Stimulated activated CD4-positive, alpha-beta T cell treated with anti-CD3 and anti-CD28 coated beads, Interleukin-4, amount 100 ng/mL, for 1 hour (primary cell): ENCODE measurements at regions not wholly inside any gene's neighbourhood (a gene's known extent, or its start where the extent isn't known, plus 50 kb on each side); places are given as distances from the start of the nearest gene placed in this dataset.
"Not testable (repeated sequence)": the region's sequence is repeated elsewhere in the genome, so short reads cannot be mapped to it uniquely, and the experiment has no call there.

Experiments used
- DNase-seq: peaks from one replicate; pipeline ENCODE4 v3.0.0-alpha.2; 2020

- DNase-seq: no peak
Observed at GRCh38 chr16:64287655-64288528, 834.0 kb downstream of the CDH11 start.

DNA sequence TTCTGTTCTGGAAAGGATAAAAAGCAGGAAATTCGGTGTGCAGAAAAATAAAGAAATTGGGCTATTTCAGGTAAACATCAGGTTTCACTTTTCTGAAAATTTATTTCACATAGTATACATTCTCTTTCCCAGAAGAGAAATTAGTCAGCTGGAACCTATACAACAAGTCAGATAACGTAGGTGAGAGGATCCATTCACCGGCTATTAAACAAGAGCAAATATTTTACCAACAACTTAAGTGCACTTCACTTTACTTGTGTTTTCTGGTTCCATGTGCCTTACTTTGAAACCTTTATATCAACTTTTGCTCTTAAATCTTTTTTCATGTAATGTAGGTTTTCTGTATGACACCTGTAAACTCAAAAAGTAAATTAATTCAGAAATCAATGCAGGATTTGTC lies 839.7 kb downstream of the CDH11 start:
- no peak for DNase-seq

DNA sequence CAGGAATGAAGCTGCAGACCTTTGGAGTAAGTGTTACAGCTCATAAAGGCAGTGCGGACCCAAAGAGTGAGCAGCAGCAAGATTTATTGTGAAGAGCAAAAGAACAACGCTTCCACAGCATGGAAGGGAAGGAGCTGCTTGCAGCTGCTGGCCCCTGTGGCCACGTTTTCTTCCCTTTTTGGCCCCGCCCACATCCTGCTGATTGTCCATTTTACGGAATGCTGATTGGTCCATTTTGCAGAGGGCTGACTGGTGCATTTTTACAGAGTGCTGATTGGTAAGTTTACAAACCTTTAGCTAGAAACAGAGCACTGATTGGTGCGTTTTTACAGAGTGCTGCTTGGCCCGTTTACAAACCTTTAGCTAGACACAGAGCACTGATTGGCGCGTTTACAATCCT lies 841.5 kb downstream of the CDH11 start:
- no peak for DNase-seq

GRCh38 chr16:64278196-64278595 lies 843.7 kb downstream of the CDH11 start:
- DNase-seq: no peak

DNA sequence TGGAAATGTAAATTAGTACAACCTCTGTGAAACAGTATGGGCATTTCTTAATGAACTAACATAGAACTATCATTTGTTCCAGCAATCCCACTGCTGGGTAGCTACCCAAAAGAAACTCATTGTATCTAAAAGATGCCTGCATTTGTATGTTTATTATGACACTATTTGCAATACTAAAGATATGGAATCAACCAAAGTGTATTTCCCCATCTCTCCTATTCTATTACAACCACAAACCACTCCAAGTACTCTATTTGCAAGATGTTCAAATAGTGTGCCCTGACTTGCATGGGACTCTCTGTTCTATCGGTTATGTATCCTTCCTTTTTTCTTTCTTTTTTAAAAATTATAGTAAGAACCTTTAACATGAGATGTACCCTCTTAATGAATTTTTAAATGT lies 845.2 kb downstream of the CDH11 start:
- no peak for DNase-seq

GRCh38 chr16:64272028-64272427 lies 849.8 kb downstream of the CDH11 start:
- no peak for DNase-seq

DNA sequence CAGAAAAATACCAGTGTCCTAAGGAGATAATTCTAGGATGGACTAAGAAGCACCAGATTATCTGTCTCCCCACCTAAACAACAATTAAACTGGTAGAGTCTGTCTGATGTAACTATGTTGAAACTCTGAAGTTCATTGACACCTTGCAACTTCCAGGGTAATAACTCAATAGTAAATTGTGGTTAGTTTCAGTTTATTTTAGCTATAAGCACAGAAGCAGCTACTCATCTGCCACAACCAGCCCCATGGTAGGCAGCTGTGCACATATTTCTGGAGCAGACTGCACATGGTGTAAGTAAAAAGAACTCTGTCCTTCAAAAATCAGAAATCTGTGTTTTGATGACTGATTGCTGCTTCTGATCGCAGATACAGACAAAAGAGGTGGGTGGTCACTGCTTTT lies 852.1 kb downstream of the CDH11 start:
- no peak for DNase-seq

- no peak for DNase-seq
Observed at GRCh38 chr16:64265756-64266155, 856.1 kb downstream of the CDH11 start.

DNA sequence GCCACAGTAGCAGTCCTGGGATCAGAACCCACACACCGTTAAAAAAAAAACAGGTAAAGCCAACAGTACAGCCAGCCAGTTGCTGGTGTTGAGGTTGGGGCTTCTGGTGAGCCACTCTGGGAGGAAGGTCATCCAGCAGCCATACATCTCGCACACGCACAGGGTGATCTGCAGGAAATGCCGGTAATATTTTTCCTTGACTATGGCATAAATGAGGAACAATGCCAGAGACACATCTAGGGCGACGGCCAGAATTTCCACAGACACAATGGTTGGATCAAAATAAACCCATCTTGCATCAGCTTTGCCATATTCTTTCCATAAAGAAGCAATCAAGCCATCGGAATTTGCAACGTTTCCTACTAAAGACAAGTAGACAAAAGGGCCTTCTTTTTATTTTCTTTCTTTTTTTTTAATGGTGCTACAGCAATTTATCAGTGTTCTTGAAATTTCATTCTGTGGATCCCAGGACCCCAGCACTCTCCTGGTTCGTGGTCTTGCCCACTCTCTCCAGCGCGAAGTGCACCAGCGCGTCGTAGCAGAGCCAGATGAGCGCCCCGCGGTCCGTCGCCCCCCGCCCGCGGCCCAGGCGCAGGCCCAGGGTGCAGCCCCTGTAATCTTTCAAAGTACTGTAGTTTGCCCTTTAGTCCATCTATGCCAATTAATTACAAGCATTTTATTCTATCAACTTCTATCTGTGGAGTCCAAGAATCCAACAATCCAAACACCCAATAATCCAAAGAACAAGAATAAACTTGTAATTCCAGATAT lies 861.0 kb downstream of the CDH11 start:
- DNase-seq: not testable (repeated sequence)

GRCh38 chr16:64254443-64255367 lies 867.2 kb downstream of the CDH11 start:
- DNase-seq: no peak

DNA sequence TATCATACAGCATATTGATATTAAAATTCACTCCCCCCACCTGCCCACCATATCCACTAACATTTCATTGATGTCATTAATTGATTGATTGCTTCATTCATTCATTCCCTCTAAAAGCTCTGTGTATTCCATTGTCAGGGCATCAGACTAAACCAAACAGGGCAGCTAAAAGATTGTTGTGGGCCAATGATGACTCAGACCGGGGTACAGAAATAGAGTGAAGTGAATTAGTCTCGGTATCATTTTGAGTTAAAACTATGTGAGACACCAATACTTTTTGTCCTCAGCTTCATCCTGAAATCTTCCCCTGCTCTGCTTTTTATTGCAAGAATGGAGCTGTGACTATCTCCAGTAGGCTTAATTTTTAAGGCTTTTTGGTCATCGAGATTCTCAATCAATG lies 868.3 kb downstream of the CDH11 start:
- no peak for DNase-seq

DNA sequence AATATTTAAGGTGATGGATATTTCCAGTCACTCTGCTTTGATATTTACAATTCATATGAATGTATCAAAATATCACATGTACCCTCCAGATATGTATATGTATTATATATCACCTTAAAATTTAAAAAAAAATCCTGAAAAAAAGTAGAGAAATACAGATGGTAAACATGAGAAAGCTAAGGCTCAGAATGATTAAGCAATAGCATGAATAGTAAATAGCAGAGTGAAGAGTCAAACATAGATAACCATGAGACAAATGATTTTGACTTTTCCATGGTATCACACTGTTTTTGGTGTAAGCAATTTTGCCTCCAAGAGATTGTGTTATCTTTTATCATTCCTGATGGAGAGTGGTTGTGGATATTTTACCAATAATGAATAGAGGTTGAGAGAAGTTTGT lies 868.8 kb downstream of the CDH11 start:
- DNase-seq: no peak

GRCh38 chr16:64251742-64252141 lies 870.1 kb downstream of the CDH11 start:
- DNase-seq: no peak

GRCh38 chr16:64250866-64251265 lies 871.0 kb downstream of the CDH11 start:
- DNase-seq: no peak

DNA sequence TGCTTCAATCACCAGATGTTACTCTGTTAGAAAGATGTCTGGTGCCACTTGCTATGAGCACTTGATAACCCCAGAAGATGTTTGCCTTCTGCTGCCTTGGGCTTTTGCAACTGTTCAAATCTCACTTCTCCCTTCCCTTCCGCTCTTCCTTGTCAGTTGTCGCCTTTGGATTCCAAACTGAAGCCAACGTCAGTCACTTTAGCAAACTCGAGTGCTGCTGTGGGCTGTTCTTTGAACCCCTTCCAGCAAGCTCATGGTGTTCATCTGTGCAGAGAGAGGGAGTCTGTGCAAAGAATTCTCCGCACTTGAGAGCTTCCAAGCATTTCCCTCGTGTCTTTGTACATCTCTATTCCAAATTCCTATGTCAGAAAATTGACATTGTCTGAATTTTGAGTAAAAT lies 879.4 kb downstream of the CDH11 start:
- no peak for DNase-seq

DNA sequence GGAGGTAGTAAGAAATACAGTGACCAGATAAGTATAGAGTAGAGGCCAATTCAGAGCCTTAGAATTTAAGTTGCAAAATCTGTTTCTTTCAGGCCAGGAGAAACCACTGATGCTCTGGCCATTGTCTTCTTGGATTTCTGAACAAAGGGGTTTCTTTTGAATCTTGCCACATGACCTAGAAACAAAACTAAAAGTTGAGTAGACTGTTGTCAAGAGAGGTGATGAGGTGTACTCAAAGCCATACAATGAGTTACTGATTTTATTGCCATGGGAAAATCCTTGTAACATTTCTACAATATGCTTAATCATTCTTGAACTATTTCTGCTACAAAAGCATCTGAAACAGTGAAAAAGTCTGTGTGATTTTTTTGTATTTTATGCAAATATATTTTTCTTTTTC lies 881.3 kb downstream of the CDH11 start:
- DNase-seq: no peak

DNA sequence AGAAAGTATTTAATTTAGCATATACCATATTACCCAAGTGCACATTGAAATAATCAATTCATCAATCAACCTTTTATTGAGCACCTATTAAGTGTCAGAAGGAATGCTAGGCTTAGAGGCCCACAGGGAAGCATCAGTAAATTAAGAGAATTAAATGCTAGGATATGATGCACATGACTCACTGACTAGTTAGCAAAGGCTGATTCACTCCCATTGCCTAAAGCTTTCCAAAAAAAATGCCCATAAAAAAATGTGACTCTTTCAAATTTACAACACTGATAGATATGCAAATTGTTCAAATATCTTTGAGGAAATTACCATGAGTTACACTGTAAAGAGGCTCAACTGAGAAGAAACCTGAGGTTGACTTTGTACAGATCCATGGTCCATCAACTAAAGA lies 883.3 kb downstream of the CDH11 start:
- no peak for DNase-seq

DNA sequence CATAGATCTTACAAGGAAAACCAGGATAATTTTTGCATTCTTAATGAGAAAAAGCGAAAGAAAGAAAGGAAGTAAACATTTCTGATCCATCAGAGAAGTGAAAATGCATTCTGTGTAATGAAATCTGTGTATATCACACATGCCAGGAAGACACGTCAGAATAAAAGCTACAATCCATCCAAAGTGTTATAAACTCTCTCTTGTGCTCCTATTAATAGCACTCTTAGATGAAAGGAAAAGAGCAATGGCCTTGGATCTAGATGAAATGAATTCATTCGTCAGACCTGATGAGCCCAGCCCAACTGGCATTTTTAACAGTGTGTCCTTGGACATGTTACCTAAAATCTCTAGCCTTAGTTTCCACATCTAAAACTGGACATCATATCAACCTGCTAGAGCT lies 885.5 kb downstream of the CDH11 start:
- DNase-seq: no peak

DNA sequence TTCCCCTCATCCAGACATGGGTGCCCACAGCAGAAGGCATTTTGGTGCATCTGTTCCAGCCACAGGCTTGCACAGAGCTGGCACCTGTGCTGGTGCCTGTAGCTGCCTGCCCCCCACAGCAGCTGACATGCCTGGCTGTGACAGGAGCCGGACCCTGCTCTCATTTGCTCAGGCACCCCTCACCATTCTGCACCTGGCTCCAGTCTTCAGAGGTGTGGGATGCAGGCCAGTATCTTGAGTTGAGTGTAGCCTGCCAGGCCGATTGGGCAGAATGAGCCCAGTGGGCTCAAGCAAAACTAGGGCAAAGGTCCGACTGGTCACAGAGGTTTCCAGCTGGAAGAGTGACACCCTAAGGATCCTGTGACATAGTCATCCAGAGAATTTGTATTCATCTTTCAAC lies 887.7 kb downstream of the CDH11 start:
- DNase-seq: no peak

DNA sequence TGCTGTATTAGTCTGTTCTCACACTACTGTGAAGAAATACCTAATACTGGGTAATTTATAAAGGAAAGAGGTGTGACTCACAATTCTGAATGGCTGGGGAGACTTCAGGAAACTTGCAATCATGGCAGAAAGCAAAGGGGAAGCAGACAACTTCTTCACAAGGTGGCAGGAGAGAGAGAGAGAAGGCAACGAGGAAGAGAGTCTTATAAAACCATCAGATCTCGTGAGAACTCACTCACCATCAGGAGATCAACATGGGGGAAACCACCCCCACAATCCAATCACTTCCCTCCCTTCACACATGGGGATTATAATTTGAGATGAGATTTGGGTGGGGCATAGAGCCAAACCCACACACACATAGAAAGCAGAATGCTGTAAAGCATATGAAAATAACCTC lies 896.2 kb downstream of the CDH11 start:
- no peak for DNase-seq

DNA sequence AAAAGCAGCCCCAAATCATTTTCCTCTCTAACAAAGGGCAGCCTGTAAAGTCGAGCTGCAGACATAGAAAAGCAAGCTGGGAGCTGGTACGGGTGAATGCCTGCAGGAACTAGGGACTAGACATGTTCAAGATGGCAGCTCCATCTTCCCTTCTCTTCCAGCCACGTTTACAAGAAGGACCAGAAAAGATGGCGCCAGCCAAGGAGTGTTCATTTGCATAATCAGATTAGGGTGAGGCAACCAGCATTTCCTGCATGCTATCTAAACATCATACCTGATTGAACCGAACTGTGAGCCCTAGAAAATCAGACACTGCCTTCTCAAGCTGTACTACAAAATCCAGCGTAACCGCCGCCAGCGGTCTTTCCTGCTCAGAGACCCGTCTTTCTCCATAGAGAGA lies 896.8 kb downstream of the CDH11 start:
- DNase-seq: no peak

- no peak for DNase-seq
Observed at GRCh38 chr16:64217789-64218535, 903.9 kb downstream of the CDH11 start.

DNA sequence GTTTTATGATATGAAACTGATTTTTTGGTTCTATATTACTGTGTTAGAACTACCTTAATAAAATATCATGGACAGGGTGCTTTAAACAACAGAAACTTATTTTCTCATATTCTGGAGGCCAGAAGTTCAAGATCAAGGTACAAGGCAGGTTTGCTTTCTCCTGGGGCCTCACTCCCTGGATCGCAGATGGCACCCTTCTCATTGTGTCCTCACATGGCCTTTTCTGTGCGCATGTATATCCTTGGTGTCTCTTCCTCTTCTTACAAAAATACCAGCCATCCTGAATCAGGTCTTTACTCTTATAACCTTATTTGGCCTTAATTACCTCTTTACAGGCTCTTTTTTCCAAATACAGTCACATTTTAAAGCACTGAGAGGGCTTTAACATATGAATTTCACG lies 906.1 kb downstream of the CDH11 start:
- DNase-seq: no peak
